ENCODE measurements at regions not wholly inside any gene's neighbourhood (a gene's known extent, or its start where the extent isn't known, plus 50 kb on each side); places are given as distances from the start of the nearest gene placed in this dataset.

GRCh38 chr12:125683748-125684381, 618.6 kb downstream of the AACS start:
- no peak overlapping the region for H3K27ac Mint-ChIP-seq (ENCODE audit: low read depth, unreplicated experiment)
- intact Hi-C loops (cut with micrococcal nuclease), result no loop called here
- CTCF ChIA-PET, result interaction anchor here (0.5 to 2.2 kb wide), 3 partner anchors 11 to 930 kb away, joined by 3 to 4 read pairs (median 3); no protein-coding TSS in a partner anchor
- no peak for DNase-seq (ENCODE audit: unreplicated experiment)
- H3K4me3 Mint-ChIP-seq (ENCODE audit: unreplicated experiment), result no peak overlapping the region
- no peaks in the 10 kb centered on the region for H3K36me3 Mint-ChIP-seq (ENCODE audit: insufficient read depth, unreplicated experiment)
- H3K27me3 Mint-ChIP-seq (ENCODE audit: insufficient read depth, unreplicated experiment), result no peaks in the 10 kb centered on the region
- BruUV-seq (replicated peaks), result no TSS peak
- peaks cover 11% of the 10 kb centered on the region for H3K9me3 Mint-ChIP-seq (ENCODE audit: unreplicated experiment)
- POLR2A ChIA-PET, result no interaction called here
- H3K4me1 Mint-ChIP-seq (ENCODE audit: insufficient read depth, unreplicated experiment), result no peaks in the 10 kb centered on the region
- TF ChIP-seq, protein P1, sequence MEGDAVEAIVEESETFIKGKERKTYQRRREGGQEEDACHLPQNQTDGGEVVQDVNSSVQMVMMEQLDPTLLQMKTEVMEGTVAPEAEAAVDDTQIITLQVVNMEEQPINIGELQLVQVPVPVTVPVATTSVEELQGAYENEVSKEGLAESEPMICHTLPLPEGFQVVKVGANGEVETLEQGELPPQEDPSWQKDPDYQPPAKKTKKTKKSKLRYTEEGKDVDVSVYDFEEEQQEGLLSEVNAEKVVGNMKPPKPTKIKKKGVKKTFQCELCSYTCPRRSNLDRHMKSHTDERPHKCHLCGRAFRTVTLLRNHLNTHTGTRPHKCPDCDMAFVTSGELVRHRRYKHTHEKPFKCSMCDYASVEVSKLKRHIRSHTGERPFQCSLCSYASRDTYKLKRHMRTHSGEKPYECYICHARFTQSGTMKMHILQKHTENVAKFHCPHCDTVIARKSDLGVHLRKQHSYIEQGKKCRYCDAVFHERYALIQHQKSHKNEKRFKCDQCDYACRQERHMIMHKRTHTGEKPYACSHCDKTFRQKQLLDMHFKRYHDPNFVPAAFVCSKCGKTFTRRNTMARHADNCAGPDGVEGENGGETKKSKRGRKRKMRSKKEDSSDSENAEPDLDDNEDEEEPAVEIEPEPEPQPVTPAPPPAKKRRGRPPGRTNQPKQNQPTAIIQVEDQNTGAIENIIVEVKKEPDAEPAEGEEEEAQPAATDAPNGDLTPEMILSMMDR (IDR thresholded peaks at IDR 0.05; ENCODE audit: unreplicated experiment), result no peak

- H3K27me3 Mint-ChIP-seq (ENCODE audit: insufficient read depth, unreplicated experiment), result no peaks in the 10 kb centered on the region
- intact Hi-C loops (cut with micrococcal nuclease), result no loop called here
- POLR2A ChIA-PET, result no interaction called here
- H3K9me3 Mint-ChIP-seq (ENCODE audit: unreplicated experiment), result peaks cover 11% of the 10 kb centered on the region
- DNase-seq (ENCODE audit: unreplicated experiment), result no peak
- CTCF ChIA-PET, result no interaction called here
- H3K27ac Mint-ChIP-seq (ENCODE audit: low read depth, unreplicated experiment), result no peak overlapping the region
- TF ChIP-seq, protein P1 (IDR thresholded peaks at IDR 0.05; ENCODE audit: unreplicated experiment), result no peak
- no peaks in the 10 kb centered on the region for H3K36me3 Mint-ChIP-seq (ENCODE audit: insufficient read depth, unreplicated experiment)
- H3K4me3 Mint-ChIP-seq (ENCODE audit: unreplicated experiment), result no peak overlapping the region
- BruUV-seq (replicated peaks), result no TSS peak
- H3K4me1 Mint-ChIP-seq (ENCODE audit: insufficient read depth, unreplicated experiment), result no peaks in the 10 kb centered on the region
Measured at GRCh38 chr12:125684968-125685790, 619.9 kb downstream of the AACS start.

DNA sequence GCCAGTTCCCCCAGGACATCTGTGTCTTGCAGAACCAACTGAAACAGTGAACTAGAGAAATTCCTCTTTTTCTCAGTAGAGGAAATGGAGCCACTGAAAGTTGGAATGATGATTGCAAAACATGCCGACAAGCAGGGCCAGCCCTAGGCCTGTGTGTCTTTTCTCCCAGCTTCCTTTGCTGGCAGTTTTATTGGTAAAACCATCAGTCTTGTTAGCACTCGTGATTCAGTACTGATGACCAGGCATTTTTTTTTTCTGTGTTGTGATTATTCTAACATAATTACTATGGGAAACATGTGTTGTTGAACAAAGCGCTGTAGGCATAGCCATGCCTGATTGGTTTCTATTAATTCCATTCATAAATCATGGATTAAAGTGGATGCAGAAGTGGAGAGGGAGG, 620.7 kb downstream of the AACS start:
- Mint-ChIP-seq H3K4me3 (ENCODE audit: unreplicated experiment) (no peak overlapping the region), H3K27ac (ENCODE audit: low read depth, unreplicated experiment) (no peak overlapping the region), H3K4me1 (ENCODE audit: insufficient read depth, unreplicated experiment) (no peaks in the 10 kb centered on the region), H3K36me3 (ENCODE audit: insufficient read depth, unreplicated experiment) (no peaks in the 10 kb centered on the region), H3K9me3 (ENCODE audit: unreplicated experiment) (peaks cover 11% of the 10 kb centered on the region), H3K27me3 (ENCODE audit: insufficient read depth, unreplicated experiment) (no peaks in the 10 kb centered on the region)
- ChIA-PET CTCF (interaction anchor here (0.9 kb wide), 1 partner anchor 136 kb away, joined by 3 read pairs; no protein-coding TSS in a partner anchor), POLR2A (no interaction called here)
- DNase-seq (ENCODE audit: unreplicated experiment), result no peak
- TF ChIP-seq, protein P1 (IDR thresholded peaks at IDR 0.05; ENCODE audit: unreplicated experiment), result no peak
- no TSS peak for BruUV-seq (replicated peaks)
- intact Hi-C loops (cut with micrococcal nuclease), result no loop called here

DNA sequence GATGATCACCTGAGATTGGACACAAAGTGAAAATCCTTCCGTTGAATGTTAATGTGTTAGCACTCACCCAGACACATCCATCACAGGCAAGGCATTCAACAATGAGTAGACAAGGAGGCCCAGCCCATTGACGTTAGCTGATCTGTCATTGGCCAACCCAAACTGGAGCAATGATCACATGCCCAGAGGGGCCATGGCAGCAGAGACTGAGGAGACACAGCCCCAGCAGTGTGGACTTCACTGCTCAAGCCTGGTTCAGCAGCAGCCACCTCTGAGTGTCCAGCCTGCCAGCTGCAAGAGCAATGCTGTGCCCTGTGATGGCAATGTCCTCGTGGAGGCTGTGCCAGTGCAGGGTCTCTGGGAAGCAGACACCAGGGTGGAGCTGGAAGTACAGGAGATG, 622.2 kb downstream of the AACS start:
- H3K4me1 Mint-ChIP-seq (ENCODE audit: insufficient read depth, unreplicated experiment), result no peaks in the 10 kb centered on the region
- no peak overlapping the region for H3K4me3 Mint-ChIP-seq (ENCODE audit: unreplicated experiment)
- POLR2A ChIA-PET, result no interaction called here
- BruUV-seq (replicated peaks), result no TSS peak
- peaks cover 11% of the 10 kb centered on the region for H3K9me3 Mint-ChIP-seq (ENCODE audit: unreplicated experiment)
- CTCF ChIA-PET, result interaction anchor here (0.5 to 0.7 kb wide), 2 partner anchors 33 to 704 kb away, joined by 3 read pairs; no protein-coding TSS in a partner anchor
- DNase-seq (ENCODE audit: unreplicated experiment), result no peak
- intact Hi-C loops (cut with micrococcal nuclease), result no loop called here
- H3K36me3 Mint-ChIP-seq (ENCODE audit: insufficient read depth, unreplicated experiment), result no peaks in the 10 kb centered on the region
- TF ChIP-seq, protein P1 (IDR thresholded peaks at IDR 0.05; ENCODE audit: unreplicated experiment), result no peak
- H3K27ac Mint-ChIP-seq (ENCODE audit: low read depth, unreplicated experiment), result no peak overlapping the region
- H3K27me3 Mint-ChIP-seq (ENCODE audit: insufficient read depth, unreplicated experiment), result no peaks in the 10 kb centered on the region
